ENCODE measurements at regions not wholly inside any gene's neighbourhood (a gene's known extent, or its start where the extent isn't known, plus 50 kb on each side); places are given as distances from the start of the nearest gene placed in this dataset.

- TF ChIP-seq CTCF (IDR thresholded peaks at IDR 0.05; ENCODE audit: insufficient read depth, missing control alignments) = no peak
- FAIRE-seq = no peak
- DNase-seq (ENCODE audit: insufficient read length, low spot score) = no peak
These were observed 142.6 kb downstream of the KATNIP start for GRCh38 chr16:27692576-27692975.

DNA sequence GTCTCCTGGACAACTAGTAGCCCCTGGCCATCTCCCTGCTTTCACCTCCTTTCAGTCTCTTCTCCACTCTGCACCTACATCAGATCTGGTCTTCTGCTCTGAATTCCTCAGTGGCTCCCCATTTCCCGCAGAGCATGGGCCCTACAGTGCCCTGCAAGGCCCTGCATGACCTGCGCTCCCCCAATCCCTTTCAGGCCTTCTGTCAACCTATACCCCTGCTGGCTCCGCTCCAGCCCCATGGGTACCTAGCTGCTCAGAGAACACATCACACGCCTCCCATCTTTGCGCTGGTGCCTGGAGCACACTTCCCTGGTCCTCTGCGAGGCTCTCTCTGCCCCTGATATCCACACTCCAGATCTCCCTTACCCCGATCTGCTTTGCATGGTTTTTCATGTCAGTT is 145.2 kb downstream of the KATNIP start:
- FAIRE-seq (no peak), DNase-seq (ENCODE audit: insufficient read length, low spot score) (no peak)
- TF ChIP-seq CTCF (IDR thresholded peaks at IDR 0.05; ENCODE audit: insufficient read depth, missing control alignments) = no peak

DNA sequence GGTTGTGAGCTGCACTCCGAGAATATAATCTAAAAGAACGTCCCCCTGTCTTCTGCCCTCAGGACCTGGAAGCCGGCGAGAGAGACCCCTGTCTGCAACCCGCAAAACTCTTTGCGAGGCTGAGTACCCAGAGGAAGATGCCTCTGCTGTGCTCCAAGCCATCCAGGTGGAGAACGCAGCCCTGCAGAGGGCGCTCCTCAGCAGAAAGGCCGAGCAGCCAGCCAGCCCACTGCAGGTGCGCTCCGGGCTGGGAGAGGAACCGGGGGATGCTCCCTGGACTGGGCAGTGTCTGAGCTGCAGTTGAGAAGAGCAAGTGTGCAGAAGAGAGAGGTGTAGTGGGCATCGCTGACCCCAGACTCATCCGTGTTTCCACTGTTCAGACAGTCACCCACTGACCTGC is 148.3 kb downstream of the KATNIP start:
- peak; percentile 66 for TF ChIP-seq CTCF (IDR thresholded peaks at IDR 0.05; ENCODE audit: insufficient read depth, missing control alignments)
- FAIRE-seq (no peak), DNase-seq (ENCODE audit: insufficient read length, low spot score) (peak; percentile 60)

DNA sequence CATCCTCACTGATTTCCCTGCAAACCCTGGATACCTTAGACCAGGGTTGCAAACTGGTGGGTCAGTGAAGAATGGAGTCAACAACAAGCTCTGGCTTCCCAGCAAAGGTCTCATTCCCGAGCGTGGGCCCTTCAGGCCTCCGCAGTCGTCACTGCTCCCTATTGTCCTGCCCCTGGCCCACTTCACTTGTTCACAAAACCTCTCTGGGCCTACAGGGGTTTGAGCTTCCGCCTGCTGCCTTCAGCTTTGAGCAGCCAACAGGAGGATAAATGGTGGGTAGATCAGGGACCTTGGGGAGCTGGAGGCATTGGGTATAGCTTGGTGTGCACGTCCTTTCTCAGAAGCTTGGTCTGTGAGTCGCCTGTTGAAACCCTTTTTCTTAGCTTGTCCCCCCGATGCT is 148.8 kb downstream of the KATNIP start:
- DNase-seq (ENCODE audit: insufficient read length, low spot score) (no peak), FAIRE-seq (no peak)
- no peak for TF ChIP-seq CTCF (IDR thresholded peaks at IDR 0.05; ENCODE audit: insufficient read depth, missing control alignments)

- no peak for TF ChIP-seq CTCF (IDR thresholded peaks at IDR 0.05; ENCODE audit: insufficient read depth, missing control alignments)
- DNase-seq (ENCODE audit: insufficient read length, low spot score) (no peak), FAIRE-seq (no peak)
These were observed 149.6 kb downstream of the KATNIP start for GRCh38 chr16:27699540-27699939.

DNA sequence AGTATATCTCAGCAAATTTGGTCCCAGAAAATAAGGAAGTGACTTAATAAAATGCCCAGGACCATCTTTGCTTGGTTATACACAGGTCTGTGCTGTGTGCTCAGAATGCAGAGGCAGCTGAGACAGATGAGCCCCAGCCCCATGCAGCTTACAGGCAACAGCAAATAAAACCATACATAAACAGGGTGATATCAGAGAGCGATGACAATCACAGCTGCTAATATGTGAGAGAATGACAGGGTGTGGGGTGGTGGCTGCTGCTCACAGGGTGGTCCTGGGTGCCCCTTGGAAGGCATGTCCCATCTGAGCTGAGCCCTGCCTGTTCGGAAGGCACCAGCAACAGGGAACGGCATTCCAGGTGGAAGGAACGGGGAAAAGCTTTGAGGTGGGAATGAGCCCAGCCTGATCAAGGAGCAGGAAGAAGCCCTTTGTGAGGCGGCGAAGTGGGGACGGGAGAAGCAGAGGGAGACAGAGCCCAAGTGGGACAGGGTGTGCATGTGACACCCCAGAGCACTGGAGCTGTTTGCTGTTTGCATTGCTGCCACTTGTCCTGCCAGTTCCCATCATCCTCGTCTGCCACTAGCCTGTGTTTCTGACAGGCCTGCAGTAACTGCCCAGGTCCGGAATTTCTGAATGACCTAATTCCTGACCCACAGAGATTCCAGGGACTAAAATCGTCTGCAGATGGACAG is 150.5 kb downstream of the KATNIP start:
- no peak for FAIRE-seq
- TF ChIP-seq CTCF (IDR thresholded peaks at IDR 0.05; ENCODE audit: insufficient read depth, missing control alignments) = no peak
- DNase-seq (ENCODE audit: insufficient read length, low spot score) = no peak

DNA sequence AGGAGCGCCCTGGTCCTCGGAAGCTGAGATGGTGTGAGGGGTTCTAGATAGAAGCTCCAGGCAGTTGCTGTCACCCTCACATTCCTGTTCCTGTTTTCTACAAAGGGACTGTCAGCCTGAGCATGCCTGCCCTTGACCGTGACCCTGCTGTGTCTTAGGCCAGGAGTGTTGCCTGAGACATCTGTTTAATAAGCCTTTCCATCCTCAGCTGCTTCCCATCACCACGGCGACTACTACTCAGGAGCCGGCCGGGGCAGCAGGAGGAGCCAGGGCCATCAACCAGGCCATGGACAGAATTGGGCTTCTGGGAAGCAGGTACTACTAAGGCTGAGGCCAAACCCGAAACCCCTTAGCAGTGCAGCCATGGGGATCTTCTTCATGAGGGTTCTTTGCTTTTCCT is 151.4 kb downstream of the KATNIP start:
- FAIRE-seq = no peak
- no peak for TF ChIP-seq CTCF (IDR thresholded peaks at IDR 0.05; ENCODE audit: insufficient read depth, missing control alignments)

More for the DNA sequence above, 151.4 kb downstream of the KATNIP start:
- DNase-seq (ENCODE audit: insufficient read length, low spot score) = no peak

Measured in D721Med (cell line).